ENCODE measurements at regions not wholly inside any gene's neighbourhood (a gene's known extent, or its start where the extent isn't known, plus 50 kb on each side); places are given as distances from the start of the nearest gene placed in this dataset.

- no peak for DNase-seq
Observed at GRCh38 chr6:137731600-137731959, 135.5 kb upstream of the TNFAIP3 start.

- DNase-seq = no peak
Observed at GRCh38 chr6:137731960-137732616, 135.0 kb upstream of the TNFAIP3 start.

GRCh38 chr6:137733372-137733771, 133.7 kb upstream of the TNFAIP3 start:
- no peak for DNase-seq

- no peak for DNase-seq
Observed at GRCh38 chr6:137734005-137734874, 132.8 kb upstream of the TNFAIP3 start.

GRCh38 chr6:137734875-137735182, 132.2 kb upstream of the TNFAIP3 start:
- DNase-seq = peak in 1 of 58 donors; percentile 1

- DNase-seq = no peak
Observed at GRCh38 chr6:137736048-137736818, 130.8 kb upstream of the TNFAIP3 start.

GRCh38 chr6:137736911-137737310, 130.1 kb upstream of the TNFAIP3 start:
- no peak for DNase-seq

- no peak for DNase-seq
Observed at GRCh38 chr6:137737836-137738596, 129.0 kb upstream of the TNFAIP3 start.

GRCh38 chr6:137738931-137739504, 128.0 kb upstream of the TNFAIP3 start:
- DNase-seq = no peak

- DNase-seq = no peak
Observed at GRCh38 chr6:137739544-137739943, 127.5 kb upstream of the TNFAIP3 start.

- DNase-seq = no peak
Observed at GRCh38 chr6:137740091-137740755, 126.8 kb upstream of the TNFAIP3 start.

GRCh38 chr6:137740967-137741761, 125.9 kb upstream of the TNFAIP3 start:
- no peak for DNase-seq

GRCh38 chr6:137743493-137743892, 123.6 kb upstream of the TNFAIP3 start:
- DNase-seq = no peak

GRCh38 chr6:137744877-137745276, 122.2 kb upstream of the TNFAIP3 start:
- no peak for DNase-seq

GRCh38 chr6:137745321-137745720, 121.7 kb upstream of the TNFAIP3 start:
- DNase-seq = no peak

- DNase-seq = no peak
Observed at GRCh38 chr6:137746264-137746663, 120.8 kb upstream of the TNFAIP3 start.

- DNase-seq = no peak
Observed at GRCh38 chr6:137749696-137750211, 117.3 kb upstream of the TNFAIP3 start.

GRCh38 chr6:137750297-137750696, 116.8 kb upstream of the TNFAIP3 start:
- no peak for DNase-seq

GRCh38 chr6:137751768-137752560, 115.1 kb upstream of the TNFAIP3 start:
- no peak for DNase-seq

All from anterior cingulate cortex (tissue), 58 donors.